PC-3 (cell line): ENCODE measurements at regions not wholly inside any gene's neighbourhood (a gene's known extent, or its start where the extent isn't known, plus 50 kb on each side); places are given as distances from the start of the nearest gene placed in this dataset.

Experiments
- ATAC-seq: fragments of 200-7000 bp; cut with Tn5 transposase; 2 replicates; pipeline ENCODE4 v1.9.1; 2020; ENCODE audit warnings: mild to moderate bottlenecking, moderate library complexity
- BruUV-seq: library from RNA; stranded (reverse); fragments of 400-500 nt; replicated peaks from 2 replicates; lab custom pipeline; 2021; lab: Mats Ljungman, UMichigan
- CTCF ChIA-PET: fragments of 300-600 bp; sonication (Branson Sonifier 250); formaldehyde crosslinking; loops from one replicate; lab custom pipeline; 2022; ENCODE audit warnings: antibody characterized with exemption; lab: Charles Lee
- POLR2A ChIA-PET: fragments of 300-600 bp; sonication (Branson Sonifier 250); formaldehyde crosslinking; loops from one replicate; lab custom pipeline; 2022; ENCODE audit warnings: antibody characterized with exemption; ENCODE audit not compliant: unreplicated experiment; lab: Charles Lee
- DNase-seq: peaks from one replicate; pipeline ENCODE4 v3.0.0-alpha.2; 2015
- H2AFZ ChIP-seq: fragments of 300-600 bp; sonication (generic); 2 replicates; pipeline ENCODE4 v1.6.0; 2016; ENCODE audit warnings: antibody characterized with exemption, low read length
- H3F3A ChIP-seq: fragments of 300-600 bp; sonication (generic); one replicate; pipeline ENCODE4 v1.6.0; 2017; ENCODE audit warnings: antibody characterized with exemption, low read length, control low read depth, mild to moderate bottlenecking; ENCODE audit not compliant: unreplicated experiment
- H3K27ac ChIP-seq: fragments of 300-600 bp; sonication (generic); 2 replicates; pipeline ENCODE4 v1.5.1; 2016; ENCODE audit warnings: mild to moderate bottlenecking, low read length
- H3K27me3 ChIP-seq: fragments of 300-600 bp; sonication (generic); 2 replicates; pipeline ENCODE4 v1.6.1; 2016; ENCODE audit warnings: low read length, mixed read lengths
- H3K36me3 ChIP-seq: fragments of 300-600 bp; sonication (generic); 2 replicates; pipeline ENCODE4 v1.6.1; 2016; ENCODE audit warnings: low read depth, mixed run types, low read length, mixed read lengths
- H3K4me1 ChIP-seq: fragments of 300-600 bp; sonication (generic); 2 replicates; pipeline ENCODE4 v1.5.1; 2016; ENCODE audit warnings: low read length; ENCODE audit not compliant: insufficient read depth
- H3K4me2 ChIP-seq: fragments of 300-600 bp; sonication (generic); 2 replicates; pipeline ENCODE4 v1.6.0; 2016; ENCODE audit warnings: low read length
- H3K4me3 ChIP-seq: fragments of 300-600 bp; sonication (generic); 2 replicates; pipeline ENCODE4 v1.5.1; 2016; ENCODE audit warnings: mild to moderate bottlenecking, low read length, mixed read lengths
- H3K79me2 ChIP-seq: fragments of 300-600 bp; sonication (generic); 2 replicates; pipeline ENCODE4 v1.6.1; 2017; ENCODE audit warnings: low read length, mixed read lengths
- H3K9ac ChIP-seq: fragments of 300-600 bp; sonication (generic); 2 replicates; pipeline ENCODE4 v1.6.0; 2016; ENCODE audit warnings: mild to moderate bottlenecking, low read length
- H3K9me2 ChIP-seq: fragments of 300-600 bp; sonication (generic); replicated peaks from 2 replicates; pipeline ENCODE4 v1.6.1; 2016; ENCODE audit warnings: mixed run types, low read length, mixed read lengths
- H3K9me3 ChIP-seq: fragments of 300-600 bp; sonication (generic); 2 replicates; pipeline ENCODE4 v1.6.1; 2016; ENCODE audit warnings: low read length, mixed read lengths
- H4K20me1 ChIP-seq: fragments of 300-600 bp; sonication (generic); 2 replicates; pipeline ENCODE4 v1.6.1; 2016; ENCODE audit warnings: low read length, mixed read lengths
- EZH2 ChIP-seq: fragments of 300-600 bp; sonication (generic); IDR thresholded peaks from one replicate; pipeline ENCODE4 v1.6.1; 2017; ENCODE audit warnings: antibody characterized with exemption, mild to moderate bottlenecking, low read length; ENCODE audit not compliant: unreplicated experiment
- EZH2phosphoT487 ChIP-seq: fragments of 300-600 bp; sonication (generic); IDR thresholded peaks from 2 replicates; pipeline ENCODE4 v1.6.1; 2018; ENCODE audit warnings: mild to moderate bottlenecking, antibody characterized with exemption, low read length, borderline replicate concordance
- intact Hi-C: fragments of 100-400 bp; cut with micrococcal nuclease; formaldehyde crosslinking; loops from 2 replicates; pipeline ENCODE4 v1.9.0; 2023
- TF ChIP-seq, protein P1 (sequence below): fragments of 300-600 bp; sonication (generic); conservative IDR thresholded peaks from 2 replicates; pipeline ENCODE4 v1.5.1; 2017; ENCODE audit warnings: antibody characterized with exemption, low read depth, mild to moderate bottlenecking, low read length

DNA sequence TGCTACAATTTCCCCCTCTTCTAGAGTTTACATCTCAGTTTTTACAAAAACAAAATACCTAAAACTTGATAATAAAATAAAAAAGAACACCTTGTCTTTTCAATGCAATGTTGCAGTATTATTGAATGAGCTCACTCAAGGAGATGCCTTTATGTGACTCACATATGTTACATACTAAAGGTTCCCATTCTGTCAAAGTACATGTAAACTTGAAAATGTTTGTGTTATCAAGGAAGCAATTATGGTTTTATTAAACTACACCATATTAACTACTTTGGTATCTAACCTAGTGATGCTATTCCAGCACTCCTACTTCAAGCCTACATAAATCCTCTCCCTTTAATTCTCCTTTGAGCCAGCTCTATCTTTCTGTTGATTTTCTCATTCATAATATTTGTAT lies 658.3 kb downstream of the PTPRC start:
- H3K79me2 ChIP-seq: no peaks in the 10 kb centered on the region
- no peaks in the 10 kb centered on the region for H3K9me2 ChIP-seq
- no peak for DNase-seq
- H2AFZ ChIP-seq: no peak overlapping the region
- intact Hi-C loops: no loop called here
- ChIA-PET CTCF (no interaction called here), POLR2A (no interaction called here)
- H3K36me3 ChIP-seq: no peaks in the 10 kb centered on the region
- no peak overlapping the region for H3K27ac ChIP-seq
- no peaks in the 10 kb centered on the region for H3K27me3 ChIP-seq
- peak; percentile 37; the same call in 1 of the 2 replicates for ATAC-seq
- BruUV-seq: no TSS peak
- H3K9ac ChIP-seq: no peak overlapping the region
- peaks cover 3% of the 10 kb centered on the region for H3K4me1 ChIP-seq
- TF ChIP-seq, protein P1, sequence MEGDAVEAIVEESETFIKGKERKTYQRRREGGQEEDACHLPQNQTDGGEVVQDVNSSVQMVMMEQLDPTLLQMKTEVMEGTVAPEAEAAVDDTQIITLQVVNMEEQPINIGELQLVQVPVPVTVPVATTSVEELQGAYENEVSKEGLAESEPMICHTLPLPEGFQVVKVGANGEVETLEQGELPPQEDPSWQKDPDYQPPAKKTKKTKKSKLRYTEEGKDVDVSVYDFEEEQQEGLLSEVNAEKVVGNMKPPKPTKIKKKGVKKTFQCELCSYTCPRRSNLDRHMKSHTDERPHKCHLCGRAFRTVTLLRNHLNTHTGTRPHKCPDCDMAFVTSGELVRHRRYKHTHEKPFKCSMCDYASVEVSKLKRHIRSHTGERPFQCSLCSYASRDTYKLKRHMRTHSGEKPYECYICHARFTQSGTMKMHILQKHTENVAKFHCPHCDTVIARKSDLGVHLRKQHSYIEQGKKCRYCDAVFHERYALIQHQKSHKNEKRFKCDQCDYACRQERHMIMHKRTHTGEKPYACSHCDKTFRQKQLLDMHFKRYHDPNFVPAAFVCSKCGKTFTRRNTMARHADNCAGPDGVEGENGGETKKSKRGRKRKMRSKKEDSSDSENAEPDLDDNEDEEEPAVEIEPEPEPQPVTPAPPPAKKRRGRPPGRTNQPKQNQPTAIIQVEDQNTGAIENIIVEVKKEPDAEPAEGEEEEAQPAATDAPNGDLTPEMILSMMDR: no peak
- no peak for TF ChIP-seq EZH2
- TF ChIP-seq EZH2phosphoT487: no peak
- no peak overlapping the region for H3K4me2 ChIP-seq
- no peaks in the 10 kb centered on the region for H3K9me3 ChIP-seq
- H3K4me3 ChIP-seq: no peak overlapping the region
- H3F3A ChIP-seq: no peaks in the 10 kb centered on the region
- no peaks in the 10 kb centered on the region for H4K20me1 ChIP-seq

DNA sequence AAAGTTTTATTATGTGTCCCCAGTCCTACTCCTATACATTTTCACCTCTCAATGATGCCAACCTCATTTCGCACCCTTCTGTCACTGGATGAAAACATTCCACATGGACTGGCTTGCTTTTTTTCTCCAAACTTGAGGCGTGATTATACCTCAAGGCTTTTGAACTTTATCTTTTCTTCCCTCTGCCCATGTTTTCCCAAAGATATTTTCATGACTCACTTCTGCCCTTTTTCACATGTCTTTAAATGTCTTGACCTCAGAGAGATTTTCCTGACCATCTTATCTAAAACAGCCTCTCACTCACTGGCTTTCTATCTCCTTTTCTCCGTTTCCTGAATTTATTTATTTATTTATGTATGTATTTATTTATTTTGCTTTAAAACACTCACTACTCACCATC lies 659.0 kb downstream of the PTPRC start:
- no peaks in the 10 kb centered on the region for H3K9me2 ChIP-seq
- no peak overlapping the region for H3K27ac ChIP-seq
- no peaks in the 10 kb centered on the region for H3K27me3 ChIP-seq
- H3K4me3 ChIP-seq: no peak overlapping the region
- intact Hi-C loops: no loop called here
- no peaks in the 10 kb centered on the region for H3K9me3 ChIP-seq
- H3K4me2 ChIP-seq: no peak overlapping the region
- TF ChIP-seq, protein P1: no peak
- no peak for TF ChIP-seq EZH2
- TF ChIP-seq EZH2phosphoT487: no peak
- CTCF ChIA-PET: no interaction called here
- H3K36me3 ChIP-seq: no peaks in the 10 kb centered on the region
- no peak overlapping the region for H3K9ac ChIP-seq
- no TSS peak for BruUV-seq
- no peak overlapping the region for H2AFZ ChIP-seq
- H4K20me1 ChIP-seq: no peaks in the 10 kb centered on the region
- H3K79me2 ChIP-seq: no peaks in the 10 kb centered on the region
- H3K4me1 ChIP-seq: peaks cover 8% of the 10 kb centered on the region
- POLR2A ChIA-PET: no interaction called here
- ATAC-seq (no peak), DNase-seq (no peak)
- H3F3A ChIP-seq: no peaks in the 10 kb centered on the region

DNA sequence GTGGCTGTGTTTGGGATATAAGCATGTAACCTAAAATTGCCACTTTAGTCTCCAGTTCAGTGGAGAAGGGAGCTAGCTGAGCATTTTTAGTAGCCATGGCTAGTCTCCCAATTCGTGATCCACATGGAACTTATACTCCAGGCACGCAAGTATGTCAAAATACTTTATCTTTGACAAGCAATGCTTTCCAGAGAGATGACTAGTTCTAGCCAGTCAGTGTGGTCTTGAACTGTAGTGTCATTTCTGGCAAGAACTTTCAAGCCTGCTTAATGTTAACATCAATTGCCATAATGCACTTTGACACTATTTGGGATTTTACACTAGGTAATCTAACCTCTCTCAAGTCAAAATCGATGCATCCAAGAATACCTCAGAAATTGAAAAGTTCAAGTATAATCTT lies 660.0 kb downstream of the PTPRC start:
- H3K79me2 ChIP-seq: no peaks in the 10 kb centered on the region
- CTCF ChIA-PET: no interaction called here
- no peak overlapping the region for H2AFZ ChIP-seq
- H3K4me3 ChIP-seq: no peak overlapping the region
- no peak for TF ChIP-seq EZH2phosphoT487
- no peak for TF ChIP-seq EZH2
- TF ChIP-seq, protein P1: no peak
- H3K9ac ChIP-seq: no peak overlapping the region
- POLR2A ChIA-PET: no interaction called here
- intact Hi-C loops: no loop called here
- no peaks in the 10 kb centered on the region for H4K20me1 ChIP-seq
- no peak overlapping the region for H3K27ac ChIP-seq
- H3K9me3 ChIP-seq: no peaks in the 10 kb centered on the region
- ATAC-seq: no peak
- H3K9me2 ChIP-seq: no peaks in the 10 kb centered on the region
- DNase-seq: no peak
- no peak overlapping the region for H3K4me2 ChIP-seq
- no peaks in the 10 kb centered on the region for H3K27me3 ChIP-seq
- H3K4me1 ChIP-seq: peaks cover 8% of the 10 kb centered on the region
- H3F3A ChIP-seq: no peaks in the 10 kb centered on the region
- no TSS peak for BruUV-seq
- no peaks in the 10 kb centered on the region for H3K36me3 ChIP-seq
